Caki2 (cell line): ENCODE measurements at regions not wholly inside any gene's neighbourhood (a gene's known extent, or its start where the extent isn't known, plus 50 kb on each side); places are given as distances from the start of the nearest gene placed in this dataset.
"Not testable (repeated sequence)": the region's sequence is repeated elsewhere in the genome, so short reads cannot be mapped to it uniquely, and the experiment has no call there.

ENCODE experiments used
- DNase-seq: peaks from one replicate; pipeline ENCODE4 v3.0.0-alpha.2; 2015; ENCODE audit warnings: low read depth
- in situ Hi-C: cut with HindIII; loops from 2 replicates; pipeline ENCODE4 v1.10.0; 2016; ENCODE audit warnings: low sequenced_read_pairs, low pct_unique_long_range_greater_than_20kb, mixed read lengths

- in situ Hi-C loops, result not testable (repeated sequence)
- DNase-seq, result peak; percentile 22
These were observed 209.5 kb upstream of the BTBD3 start for GRCh38 chr20:11708223-11708622.

- in situ Hi-C loops, result no loop called here
These were observed 206.5 kb upstream of the BTBD3 start for GRCh38 chr20:11711214-11711613.

GRCh38 chr20:11712639-11713160 lies 205.0 kb upstream of the BTBD3 start:
- no peak for DNase-seq
- in situ Hi-C loops, result no loop called here

More at GRCh38 chr20:11711214-11711613, 206.5 kb upstream of the BTBD3 start:
- no peak for DNase-seq

- in situ Hi-C loops, result no loop called here
These were observed 202.8 kb upstream of the BTBD3 start for GRCh38 chr20:11714886-11715285.

GRCh38 chr20:11716239-11716944 lies 201.3 kb upstream of the BTBD3 start:
- in situ Hi-C loops, result no loop called here
- peak; percentile 62 for DNase-seq

More at GRCh38 chr20:11714886-11715285, 202.8 kb upstream of the BTBD3 start:
- no peak for DNase-seq

- in situ Hi-C loops, result no loop called here
- DNase-seq, result no peak
These were observed 200.8 kb upstream of the BTBD3 start for GRCh38 chr20:11716945-11717248.

- in situ Hi-C loops, result no loop called here
- no peak for DNase-seq
These were observed 200.1 kb upstream of the BTBD3 start for GRCh38 chr20:11717562-11717961.

- in situ Hi-C loops, result no loop called here
- no peak for DNase-seq
These were observed 199.1 kb upstream of the BTBD3 start for GRCh38 chr20:11718474-11719094.

- no peak for DNase-seq
- in situ Hi-C loops, result no loop called here
These were observed 198.5 kb upstream of the BTBD3 start for GRCh38 chr20:11719153-11719552.

- in situ Hi-C loops, result no loop called here
- DNase-seq, result no peak
These were observed 196.3 kb upstream of the BTBD3 start for GRCh38 chr20:11721411-11721810.

GRCh38 chr20:11724097-11724496 lies 193.6 kb upstream of the BTBD3 start:
- in situ Hi-C loops, result no loop called here
- no peak for DNase-seq

- in situ Hi-C loops, result no loop called here
- no peak for DNase-seq
These were observed 191.7 kb upstream of the BTBD3 start for GRCh38 chr20:11726026-11726425.

- in situ Hi-C loops, result no loop called here
- DNase-seq, result no peak
These were observed 190.0 kb upstream of the BTBD3 start for GRCh38 chr20:11727708-11728107.

- in situ Hi-C loops, result no loop called here
- no peak for DNase-seq
These were observed 188.8 kb upstream of the BTBD3 start for GRCh38 chr20:11728937-11729336.

GRCh38 chr20:11729806-11730205 lies 187.9 kb upstream of the BTBD3 start:
- in situ Hi-C loops, result no loop called here
- no peak for DNase-seq

GRCh38 chr20:11734431-11734830 lies 183.3 kb upstream of the BTBD3 start:
- in situ Hi-C loops, result no loop called here
- DNase-seq, result no peak

- no peak for DNase-seq
- in situ Hi-C loops, result no loop called here
These were observed 178.8 kb upstream of the BTBD3 start for GRCh38 chr20:11738852-11739251.

- in situ Hi-C loops, result no loop called here
These were observed 176.7 kb upstream of the BTBD3 start for GRCh38 chr20:11740975-11741374.

GRCh38 chr20:11745145-11745544 lies 172.5 kb upstream of the BTBD3 start:
- in situ Hi-C loops, result no loop called here
- DNase-seq, result no peak

More at GRCh38 chr20:11740975-11741374, 176.7 kb upstream of the BTBD3 start:
- DNase-seq, result no peak

- DNase-seq, result no peak
- in situ Hi-C loops, result no loop called here
These were observed 169.3 kb upstream of the BTBD3 start for GRCh38 chr20:11748436-11748835.
